ENCODE measurements at regions not wholly inside any gene's neighbourhood (a gene's known extent, or its start where the extent isn't known, plus 50 kb on each side); places are given as distances from the start of the nearest gene placed in this dataset.
"Not testable (repeated sequence)": the region's sequence is repeated elsewhere in the genome, so short reads cannot be mapped to it uniquely, and the experiment has no call there.

- H3K27ac ChIP-seq (ENCODE audit: low read length in 2 of 2); H3K27ac Mint-ChIP-seq; intact Hi-C loops (cut with micrococcal nuclease); H3K27me3 ChIP-seq (replicated peaks in 1 of 4; ENCODE audit: control extremely low read depth in 1 of 4, control insufficient read depth in 3 of 4, insufficient read depth in 4 of 4, low read length in 3 of 4); H3K4me1 ChIP-seq (ENCODE audit: control insufficient read depth in 2 of 2, insufficient read depth in 2 of 2, low read length in 2 of 2); ATAC-seq (ENCODE audit: low read depth); H3K4me3 ChIP-seq (ENCODE audit: control extremely low read depth in 1 of 5, extremely low read depth in 1 of 5, insufficient read depth in 1 of 5, low read depth in 2 of 5, low read length in 4 of 5); H3K79me2 ChIP-seq (ENCODE audit: control insufficient read depth, insufficient read depth, low read length); H3K9ac ChIP-seq (ENCODE audit: low read length); H3K9me3 Mint-ChIP-seq (ENCODE audit: insufficient read depth); H3K4me3 Mint-ChIP-seq; DNase-seq; H3K4me1 Mint-ChIP-seq; H3K27me3 Mint-ChIP-seq; H4K20me1 ChIP-seq (ENCODE audit: control insufficient read depth, insufficient read depth, low read length, poor library complexity, severe bottlenecking); CTCF ChIA-PET; POLR2A ChIA-PET; H3K4me2 ChIP-seq (replicated peaks; ENCODE audit: low read depth, low read length, poor library complexity, severe bottlenecking); H3K36me3 ChIP-seq (replicated peaks in 1 of 2; ENCODE audit: control extremely low read depth in 1 of 2, control insufficient read depth in 1 of 2, extremely low read depth in 1 of 2, insufficient read depth in 2 of 2, low read length in 1 of 2); H2AFZ ChIP-seq (ENCODE audit: insufficient read depth, low read depth, low read length, poor library complexity, severe bottlenecking); H3K9me3 ChIP-seq (ENCODE audit: control extremely low read depth in 1 of 3, control insufficient read depth in 2 of 3, insufficient read depth in 1 of 3, low read length in 2 of 3): not testable (repeated sequence)
- 100% methylated on average over 1 of the region's 3 CpGs for WGBS (ENCODE audit: insufficient coverage)
These were observed 737.1 kb downstream of the TRHDE start for GRCh38 chr12:73009138-73009834.

- H4K20me1 ChIP-seq (ENCODE audit: control insufficient read depth, insufficient read depth, low read length, poor library complexity, severe bottlenecking): no peaks in the 10 kb centered on the region
- ATAC-seq (ENCODE audit: low read depth) (no peak), DNase-seq (no peak)
- H3K27ac ChIP-seq (ENCODE audit: low read length in 2 of 2): no peak overlapping the region
- H3K4me3 ChIP-seq (ENCODE audit: control extremely low read depth in 1 of 5, extremely low read depth in 1 of 5, insufficient read depth in 1 of 5, low read depth in 2 of 5, low read length in 4 of 5): no peak overlapping the region
- no peaks in the 10 kb centered on the region for H3K27me3 ChIP-seq (replicated peaks in 1 of 4; ENCODE audit: control extremely low read depth in 1 of 4, control insufficient read depth in 3 of 4, insufficient read depth in 4 of 4, low read length in 3 of 4)
- no peaks in the 10 kb centered on the region for H3K27me3 Mint-ChIP-seq
- no peaks in the 10 kb centered on the region for H3K36me3 ChIP-seq (replicated peaks in 1 of 2; ENCODE audit: control extremely low read depth in 1 of 2, control insufficient read depth in 1 of 2, extremely low read depth in 1 of 2, insufficient read depth in 2 of 2, low read length in 1 of 2)
- no peak overlapping the region for H3K27ac Mint-ChIP-seq
- no peak overlapping the region for H2AFZ ChIP-seq (ENCODE audit: insufficient read depth, low read depth, low read length, poor library complexity, severe bottlenecking)
- H3K79me2 ChIP-seq (ENCODE audit: control insufficient read depth, insufficient read depth, low read length): no peaks in the 10 kb centered on the region
- H3K9me3 ChIP-seq (ENCODE audit: control extremely low read depth in 1 of 3, control insufficient read depth in 2 of 3, insufficient read depth in 1 of 3, low read length in 2 of 3): no peaks in the 10 kb centered on the region
- CTCF ChIA-PET: no interaction called here
- H3K9me3 Mint-ChIP-seq (ENCODE audit: insufficient read depth): peaks cover under 1% of the 10 kb centered on the region
- H3K4me3 Mint-ChIP-seq: no peak overlapping the region
- no peaks in the 10 kb centered on the region for H3K4me1 Mint-ChIP-seq
- H3K4me2 ChIP-seq (replicated peaks; ENCODE audit: low read depth, low read length, poor library complexity, severe bottlenecking): no peak overlapping the region
- intact Hi-C loops (cut with micrococcal nuclease): no loop called here
- H3K4me1 ChIP-seq (ENCODE audit: control insufficient read depth in 2 of 2, insufficient read depth in 2 of 2, low read length in 2 of 2): no peaks in the 10 kb centered on the region
- no peak for TF ChIP-seq CTCF (IDR thresholded peaks at IDR 0.05)
- POLR2A ChIA-PET: no interaction called here
- H3K9ac ChIP-seq (ENCODE audit: low read length): no peak overlapping the region
These were observed 745.8 kb downstream of the TRHDE start for GRCh38 chr12:73017981-73018380.

Measured in B cell (primary cell).